HEK293T (cell line): ENCODE measurements at regions not wholly inside any gene's neighbourhood (a gene's known extent, or its start where the extent isn't known, plus 50 kb on each side); places are given as distances from the start of the nearest gene placed in this dataset.

Experiments
- CTCF ChIA-PET: fragments of 350-600 bp; formaldehyde crosslinking; extraction: SDS; loops from one replicate; lab custom pipeline; 2021; ENCODE audit warnings: antibody characterized with exemption, inconsistent platforms; lab: Yijun Ruan, JAX
- POLR2A ChIA-PET: fragments of 350-600 bp; formaldehyde crosslinking; extraction: SDS; loops from one replicate; lab custom pipeline; 2020; ENCODE audit warnings: antibody characterized with exemption, inconsistent platforms; lab: Yijun Ruan, JAX
- DNase-seq: peaks from one replicate; pipeline ENCODE4 v3.0.0; 2012; ENCODE audit warnings: mixed read lengths; ENCODE audit errors: extremely low spot score
- ARNT ChIP-seq: fragments of 450-650 bp; IDR thresholded peaks from 2 replicates; pipeline ENCODE4 v1.6.1; 2017; ENCODE audit warnings: mild to moderate bottlenecking
- BHLHE40 ChIP-seq: fragments of 450-650 bp; IDR thresholded peaks from 2 replicates; pipeline ENCODE4 v1.6.1; 2016; ENCODE audit warnings: mild to moderate bottlenecking, moderate library complexity, borderline replicate concordance
- CTBP1 ChIP-seq: fragments of 450-650 bp; IDR thresholded peaks from 2 replicates; pipeline ENCODE4 v1.6.1; 2016; ENCODE audit warnings: borderline replicate concordance
- ELF4 ChIP-seq: fragments of 450-650 bp; IDR thresholded peaks from 2 replicates; pipeline ENCODE4 v1.6.1; 2017; ENCODE audit warnings: antibody characterized with exemption
- FOXA1 ChIP-seq: fragments of 450-650 bp; IDR thresholded peaks from 2 replicates; pipeline ENCODE4 v1.6.1; 2016; ENCODE audit warnings: mild to moderate bottlenecking
- FOXK2 ChIP-seq: fragments of 450-650 bp; IDR thresholded peaks from 2 replicates; pipeline ENCODE4 v1.6.1; 2016; ENCODE audit warnings: mild to moderate bottlenecking
- FOXM1 ChIP-seq: fragments of 450-650 bp; IDR thresholded peaks from 2 replicates; pipeline ENCODE4 v1.6.1; 2017; ENCODE audit warnings: mild to moderate bottlenecking, borderline replicate concordance
- HDGF ChIP-seq: fragments of 450-650 bp; IDR thresholded peaks from 2 replicates; pipeline ENCODE4 v1.6.1; 2017; ENCODE audit warnings: antibody characterized with exemption, borderline replicate concordance
- L3MBTL2 ChIP-seq: fragments of 450-650 bp; conservative IDR thresholded peaks from 2 replicates; pipeline ENCODE4 v1.6.1; 2016; ENCODE audit warnings: mild to moderate bottlenecking
- LEF1 ChIP-seq: fragments of 450-650 bp; IDR thresholded peaks from 2 replicates; pipeline ENCODE4 v1.6.1; 2017; ENCODE audit warnings: mild to moderate bottlenecking, borderline replicate concordance
- NFRKB ChIP-seq: fragments of 450-650 bp; IDR thresholded peaks from 2 replicates; pipeline ENCODE4 v1.6.1; 2016; ENCODE audit warnings: mild to moderate bottlenecking, moderate library complexity
- SP1 ChIP-seq: fragments of 450-650 bp; IDR thresholded peaks from 2 replicates; pipeline ENCODE4 v1.6.1; 2017
- SUZ12 ChIP-seq: fragments of 450-650 bp; IDR thresholded peaks from 2 replicates; pipeline ENCODE4 v1.6.1; 2016; ENCODE audit warnings: mild to moderate bottlenecking
- TARDBP ChIP-seq: fragments of 450-650 bp; IDR thresholded peaks from 2 replicates; pipeline ENCODE4 v1.6.1; 2016
- ZNF384 ChIP-seq: fragments of 450-650 bp; IDR thresholded peaks from 2 replicates; pipeline ENCODE4 v1.6.1; 2016
- TF ChIP-seq, protein P1 (sequence below): fragments of 450-650 bp; IDR thresholded peaks from 2 replicates; pipeline ENCODE4 v1.6.1; 2016

- no peak for DNase-seq
- ChIA-PET POLR2A (no interaction called here), CTCF (no interaction called here)
- no peak for TF ChIP-seq FOXA1
- no peak for TF ChIP-seq HDGF
- no peak for TF ChIP-seq SUZ12
- TF ChIP-seq L3MBTL2 = no peak
- no peak for TF ChIP-seq ELF4
- TF ChIP-seq SP1 = no peak
- no peak for TF ChIP-seq ZNF384
Observed at GRCh38 chr22:49329636-49330035, 498.0 kb downstream of the BRD1 start.

- no peak for TF ChIP-seq ZNF384
- no peak for TF ChIP-seq FOXM1
- TF ChIP-seq FOXA1 = no peak
- no peak for TF ChIP-seq FOXK2
- no peak for TF ChIP-seq ELF4
- no peak for TF ChIP-seq CTBP1
- TF ChIP-seq, protein P1, sequence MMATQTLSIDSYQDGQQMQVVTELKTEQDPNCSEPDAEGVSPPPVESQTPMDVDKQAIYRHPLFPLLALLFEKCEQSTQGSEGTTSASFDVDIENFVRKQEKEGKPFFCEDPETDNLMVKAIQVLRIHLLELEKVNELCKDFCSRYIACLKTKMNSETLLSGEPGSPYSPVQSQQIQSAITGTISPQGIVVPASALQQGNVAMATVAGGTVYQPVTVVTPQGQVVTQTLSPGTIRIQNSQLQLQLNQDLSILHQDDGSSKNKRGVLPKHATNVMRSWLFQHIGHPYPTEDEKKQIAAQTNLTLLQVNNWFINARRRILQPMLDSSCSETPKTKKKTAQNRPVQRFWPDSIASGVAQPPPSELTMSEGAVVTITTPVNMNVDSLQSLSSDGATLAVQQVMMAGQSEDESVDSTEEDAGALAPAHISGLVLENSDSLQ = no peak
- TF ChIP-seq SP1 = no peak
- no peak for TF ChIP-seq BHLHE40
- ChIA-PET POLR2A (no interaction called here), CTCF (no interaction called here)
- DNase-seq = no peak
Observed at GRCh38 chr22:49328630-49329405, 498.9 kb downstream of the BRD1 start.

- CTCF ChIA-PET = no interaction called here
- POLR2A ChIA-PET = no interaction called here
- DNase-seq = no peak
- TF ChIP-seq BHLHE40 (no peak), L3MBTL2 (no peak), ELF4 (no peak), FOXM1 (no peak), NFRKB (no peak), SUZ12 (no peak), TARDBP (no peak)
Observed at GRCh38 chr22:49328118-49328475, 499.6 kb downstream of the BRD1 start.

GRCh38 chr22:49327411-49328117, 500.1 kb downstream of the BRD1 start:
- no peak for DNase-seq
- TF ChIP-seq CTBP1 = no peak
- TF ChIP-seq ARNT = no peak
- TF ChIP-seq ELF4 = no peak
- TF ChIP-seq FOXA1 = no peak
- TF ChIP-seq HDGF = no peak
- TF ChIP-seq ZNF384 = no peak
- no peak for TF ChIP-seq FOXK2
- no peak for TF ChIP-seq SUZ12
- TF ChIP-seq BHLHE40 = no peak
- no peak for TF ChIP-seq LEF1
- no peak for TF ChIP-seq NFRKB
- TF ChIP-seq FOXM1 = no peak
- TF ChIP-seq, protein P1 = no peak
- TF ChIP-seq L3MBTL2 = no peak
- no peak for TF ChIP-seq SP1
- TF ChIP-seq TARDBP = no peak
- CTCF ChIA-PET = no interaction called here
- POLR2A ChIA-PET = no interaction called here

- CTCF ChIA-PET = no interaction called here
- no peak for TF ChIP-seq BHLHE40
- no peak for TF ChIP-seq ELF4
- no peak for TF ChIP-seq CTBP1
- TF ChIP-seq FOXA1 = no peak
- no peak for TF ChIP-seq LEF1
- no peak for TF ChIP-seq SUZ12
- TF ChIP-seq TARDBP = no peak
- no peak for TF ChIP-seq NFRKB
- TF ChIP-seq ARNT = no peak
- POLR2A ChIA-PET = no interaction called here
- DNase-seq = no peak
Observed at GRCh38 chr22:49326558-49326957, 501.1 kb downstream of the BRD1 start.

DNA sequence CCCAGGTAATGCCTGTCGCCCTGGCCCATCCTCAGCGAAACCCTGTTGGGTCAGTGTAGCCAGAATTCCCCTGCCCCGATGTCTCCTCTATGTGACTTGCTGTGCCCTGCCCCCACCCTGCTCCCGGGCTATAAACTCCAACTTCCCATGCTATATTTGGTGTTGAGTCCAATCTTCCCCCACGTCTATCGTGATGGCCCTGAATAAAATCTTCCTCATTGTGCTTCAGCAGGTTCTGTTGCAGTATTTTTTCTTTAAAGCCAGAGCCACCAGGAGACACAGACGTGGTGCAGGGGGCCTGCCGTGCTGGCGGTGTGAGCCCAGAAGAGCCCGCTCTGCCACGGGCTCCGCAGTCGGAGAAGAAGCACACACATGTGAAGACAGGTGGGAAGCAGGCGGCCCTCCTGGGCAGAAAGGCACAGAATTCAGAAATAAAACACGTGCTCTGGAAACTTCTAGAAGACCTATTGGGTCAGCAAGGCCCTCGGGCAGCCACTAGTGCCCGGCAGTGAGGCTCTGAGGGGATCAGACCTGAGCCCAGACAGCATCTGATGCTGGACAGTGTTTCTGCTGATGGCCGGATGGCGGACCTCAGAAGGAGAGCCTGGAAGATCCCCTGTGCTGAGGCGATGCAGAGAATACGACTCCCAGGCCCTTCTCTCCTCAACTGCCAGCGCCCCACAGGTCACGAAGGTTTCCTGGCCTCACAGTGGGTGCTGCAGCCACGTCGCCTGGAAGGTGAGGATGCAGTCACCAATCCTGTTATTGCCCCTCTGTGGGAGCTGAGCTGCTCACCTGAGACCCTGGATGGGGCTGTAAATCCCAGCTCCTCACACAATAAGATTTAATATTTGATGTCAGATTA, 501.9 kb downstream of the BRD1 start:
- ChIA-PET POLR2A (no interaction called here), CTCF (no interaction called here)
- no peak for DNase-seq
- TF ChIP-seq L3MBTL2 (no peak), BHLHE40 (no peak), ELF4 (no peak), SUZ12 (no peak), TARDBP (no peak), FOXA1 (no peak), SP1 (no peak), HDGF (no peak), NFRKB (no peak), FOXK2 (no peak), ARNT (no peak), FOXM1 (no peak), ZNF384 (no peak)
- TF ChIP-seq, protein P1 = no peak
